ENCODE measurements at regions not wholly inside any gene's neighbourhood (a gene's known extent, or its start where the extent isn't known, plus 50 kb on each side); places are given as distances from the start of the nearest gene placed in this dataset.
"Not testable (repeated sequence)": the region's sequence is repeated elsewhere in the genome, so short reads cannot be mapped to it uniquely, and the experiment has no call there.

GRCh38 chr4:116229420-116229819 lies 856.0 kb downstream of the TRAM1L1 start:
- Histone ChIP-seq H3K27me3 (no peaks in the 10 kb centered on the region), H3K27ac (no peak overlapping the region), H3K4me2 (no peak overlapping the region), H3K36me3 (no peaks in the 10 kb centered on the region), H3K9ac (no peak overlapping the region), H3K4me1 (no peaks in the 10 kb centered on the region), H3K9me3 (no peaks in the 10 kb centered on the region), H4K20me1 (no peaks in the 10 kb centered on the region), H3K4me3 (no peak overlapping the region)
- TF ChIP-seq Cebpa-rat (IDR thresholded peaks at IDR 0.05) = no peak

GRCh38 chr4:116223040-116223732 lies 862.2 kb downstream of the TRAM1L1 start:
- H3K4me1 ChIP-seq = no peaks in the 10 kb centered on the region
- no peak overlapping the region for H3K9ac ChIP-seq
- H3K27ac ChIP-seq = no peak overlapping the region
- H4K20me1 ChIP-seq = no peaks in the 10 kb centered on the region
- H3K4me2 ChIP-seq = no peak overlapping the region
- H3K36me3 ChIP-seq = no peaks in the 10 kb centered on the region
- no peaks in the 10 kb centered on the region for H3K9me3 ChIP-seq
- TF ChIP-seq Cebpa-rat (IDR thresholded peaks at IDR 0.05) = no peak
- no peaks in the 10 kb centered on the region for H3K27me3 ChIP-seq
- H3K4me3 ChIP-seq = no peak overlapping the region

GRCh38 chr4:116217781-116218180 lies 867.6 kb downstream of the TRAM1L1 start:
- Histone ChIP-seq H3K4me2 (no peak overlapping the region), H3K4me3 (no peak overlapping the region), H3K4me1 (no peaks in the 10 kb centered on the region), H3K9ac (no peak overlapping the region), H3K27ac (no peak overlapping the region), H3K9me3 (no peaks in the 10 kb centered on the region), H4K20me1 (no peaks in the 10 kb centered on the region), H3K36me3 (no peaks in the 10 kb centered on the region), H3K27me3 (no peaks in the 10 kb centered on the region)
- TF ChIP-seq Cebpa-rat (IDR thresholded peaks at IDR 0.05) = no peak

- Histone ChIP-seq H3K27ac (no peak overlapping the region), H3K36me3 (no peaks in the 10 kb centered on the region), H3K4me2 (no peak overlapping the region), H3K9ac (no peak overlapping the region), H3K9me3 (no peaks in the 10 kb centered on the region), H4K20me1 (no peaks in the 10 kb centered on the region), H3K4me1 (no peaks in the 10 kb centered on the region), H3K4me3 (no peak overlapping the region), H3K27me3 (no peaks in the 10 kb centered on the region)
- no peak for TF ChIP-seq Cebpa-rat (IDR thresholded peaks at IDR 0.05)
Observed at GRCh38 chr4:116215622-116216021, 869.8 kb downstream of the TRAM1L1 start.

GRCh38 chr4:116202524-116202923 lies 882.9 kb downstream of the TRAM1L1 start:
- TF ChIP-seq Cebpa-rat (IDR thresholded peaks at IDR 0.05) = no peak
- H3K9ac ChIP-seq = no peak overlapping the region
- no peaks in the 10 kb centered on the region for H3K36me3 ChIP-seq
- H4K20me1 ChIP-seq = no peaks in the 10 kb centered on the region
- H3K4me1 ChIP-seq = no peaks in the 10 kb centered on the region
- H3K4me2 ChIP-seq = no peak overlapping the region
- no peaks in the 10 kb centered on the region for H3K27me3 ChIP-seq
- H3K9me3 ChIP-seq = no peaks in the 10 kb centered on the region
- no peak overlapping the region for H3K27ac ChIP-seq
- H3K4me3 ChIP-seq = no peak overlapping the region

- H3K4me3 ChIP-seq = no peak overlapping the region
- no peaks in the 10 kb centered on the region for H4K20me1 ChIP-seq
- H3K9ac ChIP-seq = no peak overlapping the region
- no peaks in the 10 kb centered on the region for H3K4me1 ChIP-seq
- H3K27me3 ChIP-seq = no peaks in the 10 kb centered on the region
- H3K36me3 ChIP-seq = no peaks in the 10 kb centered on the region
- H3K27ac ChIP-seq = no peak overlapping the region
- H3K9me3 ChIP-seq = no peaks in the 10 kb centered on the region
- H3K4me2 ChIP-seq = no peak overlapping the region
- no peak for TF ChIP-seq Cebpa-rat (IDR thresholded peaks at IDR 0.05)
Observed at GRCh38 chr4:116197317-116197809, 888.0 kb downstream of the TRAM1L1 start.

GRCh38 chr4:116183241-116183640 lies 902.1 kb downstream of the TRAM1L1 start:
- Histone ChIP-seq H3K4me3 (no peak overlapping the region), H3K4me1 (no peaks in the 10 kb centered on the region), H3K36me3 (no peaks in the 10 kb centered on the region), H3K9me3 (no peaks in the 10 kb centered on the region), H3K9ac (no peak overlapping the region), H3K27ac (no peak overlapping the region), H3K27me3 (no peaks in the 10 kb centered on the region), H4K20me1 (no peaks in the 10 kb centered on the region), H3K4me2 (no peak overlapping the region)
- no peak for TF ChIP-seq Cebpa-rat (IDR thresholded peaks at IDR 0.05)

GRCh38 chr4:116180157-116180601 lies 905.2 kb downstream of the TRAM1L1 start:
- H3K9me3 ChIP-seq = no peaks in the 10 kb centered on the region
- no peaks in the 10 kb centered on the region for H3K36me3 ChIP-seq
- no peak overlapping the region for H3K4me3 ChIP-seq
- TF ChIP-seq Cebpa-rat (IDR thresholded peaks at IDR 0.05) = no peak
- H3K4me2 ChIP-seq = no peak overlapping the region
- H3K4me1 ChIP-seq = no peaks in the 10 kb centered on the region
- H3K27me3 ChIP-seq = no peaks in the 10 kb centered on the region
- no peak overlapping the region for H3K27ac ChIP-seq
- H3K9ac ChIP-seq = no peak overlapping the region
- no peaks in the 10 kb centered on the region for H4K20me1 ChIP-seq

GRCh38 chr4:116151371-116151770 lies 934.0 kb downstream of the TRAM1L1 start:
- not testable (repeated sequence) for H3K9ac ChIP-seq, H3K9me3 ChIP-seq, H3K4me2 ChIP-seq, H3K36me3 ChIP-seq, H4K20me1 ChIP-seq, H3K27ac ChIP-seq, H3K4me1 ChIP-seq, H3K27me3 ChIP-seq, H3K4me3 ChIP-seq

GRCh38 chr4:116150152-116150551 lies 935.2 kb downstream of the TRAM1L1 start:
- Histone ChIP-seq H3K4me2 (no peak overlapping the region), H3K36me3 (no peaks in the 10 kb centered on the region), H3K27me3 (no peaks in the 10 kb centered on the region), H3K27ac (no peak overlapping the region), H3K9ac (no peak overlapping the region), H4K20me1 (no peaks in the 10 kb centered on the region), H3K9me3 (no peaks in the 10 kb centered on the region), H3K4me3 (no peak overlapping the region), H3K4me1 (no peaks in the 10 kb centered on the region)
- no peak for TF ChIP-seq Cebpa-rat (IDR thresholded peaks at IDR 0.05)

- Histone ChIP-seq H3K4me3 (no peak overlapping the region), H3K4me1 (no peaks in the 10 kb centered on the region), H3K27ac (no peak overlapping the region), H4K20me1 (no peaks in the 10 kb centered on the region), H3K36me3 (no peaks in the 10 kb centered on the region), H3K27me3 (no peaks in the 10 kb centered on the region), H3K9ac (no peak overlapping the region), H3K4me2 (no peak overlapping the region), H3K9me3 (no peaks in the 10 kb centered on the region)
- TF ChIP-seq Cebpa-rat (IDR thresholded peaks at IDR 0.05) = no peak
Observed at GRCh38 chr4:116143198-116143597, 942.2 kb downstream of the TRAM1L1 start.

All from BLaER1 (cell line).